GM18951 (cell line): ENCODE measurements at regions not wholly inside any gene's neighbourhood (a gene's known extent, or its start where the extent isn't known, plus 50 kb on each side); places are given as distances from the start of the nearest gene placed in this dataset.

Source experiments
- POLR2A ChIP-seq: IDR thresholded peaks from 4 replicates; pipeline ENCODE4 v1.6.1; 2011; ENCODE audit warnings: mild to moderate bottlenecking; ENCODE audit not compliant: insufficient read length, insufficient read depth; ENCODE audit errors: extremely low read depth
- in situ Hi-C: fragments of 300-500 bp; cut with MboI; formaldehyde crosslinking; loops from one replicate; pipeline ENCODE4 v1.12.0; 2022; ENCODE audit warnings: low sequenced_read_pairs, mixed read lengths, inconsistent platforms; ENCODE audit not compliant: unreplicated experiment

GRCh38 chr3:31047673-31048072 lies 153.2 kb upstream of the GADL1 start:
- in situ Hi-C loops, result no loop called here
- no peak for TF ChIP-seq POLR2A

- no peak for TF ChIP-seq POLR2A
- in situ Hi-C loops, result no loop called here
Measured at GRCh38 chr3:31048143-31048542, 153.7 kb upstream of the GADL1 start.

DNA sequence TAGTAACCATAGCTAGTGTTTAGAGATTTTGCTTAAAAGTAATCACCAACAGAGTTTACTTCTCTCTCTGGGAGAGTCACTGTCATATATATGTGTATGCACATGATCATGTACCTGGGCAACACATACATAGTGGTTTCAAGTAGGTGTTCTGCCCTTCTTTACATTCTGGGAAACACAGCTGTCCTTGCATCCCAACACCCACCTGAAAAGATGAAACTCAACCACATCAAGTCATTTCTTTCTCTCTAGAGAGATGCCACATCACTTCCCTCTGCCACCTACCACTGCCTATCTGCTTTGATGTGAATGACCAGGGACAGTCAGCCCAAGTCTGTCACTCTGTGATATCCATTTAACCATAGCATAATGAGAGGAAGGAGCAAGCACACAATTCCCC lies 155.8 kb upstream of the GADL1 start:
- no peak for TF ChIP-seq POLR2A
- in situ Hi-C loops, result no loop called here

DNA sequence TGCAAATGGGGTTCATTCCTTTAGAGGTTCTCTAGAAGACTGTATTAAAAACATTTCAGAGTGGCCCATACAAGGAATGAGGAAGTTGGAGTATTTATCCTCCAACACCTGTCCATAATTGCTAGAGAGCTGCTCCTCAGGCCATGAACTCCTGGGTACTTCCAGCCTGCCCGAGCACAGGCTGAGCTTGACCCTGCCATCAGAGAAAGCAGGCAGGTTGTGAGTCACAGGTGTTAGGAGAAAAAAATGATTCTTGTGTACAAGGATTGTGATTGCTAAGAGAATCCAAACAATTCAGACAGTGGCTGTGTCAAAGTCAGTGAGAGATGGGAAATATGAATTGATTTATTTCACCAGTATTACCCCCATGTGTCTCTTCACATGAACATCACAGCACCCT lies 156.8 kb upstream of the GADL1 start:
- TF ChIP-seq POLR2A, result no peak
- in situ Hi-C loops, result no loop called here

DNA sequence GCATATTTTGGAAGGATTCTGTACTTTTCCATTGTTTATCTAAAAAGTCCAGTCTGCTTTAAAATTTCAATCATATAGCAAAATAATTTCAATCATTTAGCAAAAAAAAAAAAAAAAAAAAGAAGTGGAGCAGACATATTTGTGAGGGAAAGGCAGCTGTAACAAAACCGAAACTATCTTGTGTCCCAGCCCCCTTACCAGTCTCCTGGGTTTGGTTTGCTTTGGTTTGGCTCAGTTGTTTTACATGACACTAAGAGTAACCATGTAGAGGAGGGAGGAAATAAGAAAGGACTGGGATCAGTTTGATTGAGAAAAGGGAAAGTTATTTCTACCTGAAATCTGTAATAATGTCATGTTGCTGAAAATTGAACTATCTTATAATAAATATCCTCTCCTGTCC lies 158.8 kb upstream of the GADL1 start:
- in situ Hi-C loops, result no loop called here
- TF ChIP-seq POLR2A, result no peak

DNA sequence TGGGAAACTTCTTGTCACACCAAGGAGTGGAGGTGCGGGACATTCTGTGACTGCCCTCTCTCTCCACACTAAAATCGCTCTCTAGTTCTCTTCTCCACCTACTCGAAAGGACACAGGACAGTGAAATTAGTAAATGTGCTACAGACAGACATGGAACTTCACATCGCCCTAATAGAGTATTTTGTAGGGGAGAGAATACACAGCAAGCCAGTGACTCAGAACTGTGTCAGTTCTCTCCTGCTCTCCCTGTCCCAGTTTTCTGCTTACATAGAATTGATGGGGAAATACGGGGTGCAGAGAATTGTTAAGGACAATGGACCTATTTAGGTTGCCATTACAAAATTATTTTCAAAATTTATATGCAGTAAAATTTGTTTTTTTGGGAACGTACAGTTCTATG lies 159.6 kb upstream of the GADL1 start:
- in situ Hi-C loops, result no loop called here
- no peak for TF ChIP-seq POLR2A

- in situ Hi-C loops, result no loop called here
- no peak for TF ChIP-seq POLR2A
Measured at GRCh38 chr3:31055757-31056156, 161.3 kb upstream of the GADL1 start.

- in situ Hi-C loops, result no loop called here
- no peak for TF ChIP-seq POLR2A
Measured at GRCh38 chr3:31057891-31058290, 163.4 kb upstream of the GADL1 start.

GRCh38 chr3:31064021-31064420 lies 169.6 kb upstream of the GADL1 start:
- in situ Hi-C loops, result no loop called here
- TF ChIP-seq POLR2A, result no peak

GRCh38 chr3:31065765-31066164 lies 171.3 kb upstream of the GADL1 start:
- in situ Hi-C loops, result no loop called here
- TF ChIP-seq POLR2A, result no peak

DNA sequence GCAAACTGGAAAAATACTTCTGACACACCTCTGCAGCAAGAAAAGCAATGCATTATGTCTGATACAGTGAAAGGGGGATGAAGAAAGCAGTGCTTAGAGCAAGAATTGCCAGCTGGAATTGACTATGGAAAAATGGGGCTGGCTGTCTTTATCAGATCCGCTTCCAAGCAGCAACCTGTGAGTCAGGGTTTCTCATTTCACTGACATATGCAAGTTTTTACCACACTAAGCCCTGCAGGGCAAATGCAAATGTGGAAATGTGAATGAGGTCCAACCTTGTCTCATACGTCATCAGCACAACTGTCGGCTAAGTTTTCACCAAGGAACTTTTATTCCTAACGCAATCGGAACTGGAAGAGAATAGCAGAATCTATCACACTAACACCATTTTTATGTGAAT lies 172.5 kb upstream of the GADL1 start:
- in situ Hi-C loops, result no loop called here
- TF ChIP-seq POLR2A, result no peak

- no peak for TF ChIP-seq POLR2A
- in situ Hi-C loops, result no loop called here
Measured at GRCh38 chr3:31075471-31075870, 181.0 kb upstream of the GADL1 start.

- in situ Hi-C loops, result no loop called here
- TF ChIP-seq POLR2A, result no peak
Measured at GRCh38 chr3:31075876-31076275, 181.4 kb upstream of the GADL1 start.

GRCh38 chr3:31077021-31077601 lies 182.7 kb upstream of the GADL1 start:
- no peak for TF ChIP-seq POLR2A
- in situ Hi-C loops, result no loop called here

GRCh38 chr3:31077826-31078225 lies 183.4 kb upstream of the GADL1 start:
- no peak for TF ChIP-seq POLR2A
- in situ Hi-C loops, result no loop called here
